GM12878 (cell line): ENCODE measurements at regions not wholly inside any gene's neighbourhood (a gene's known extent, or its start where the extent isn't known, plus 50 kb on each side); places are given as distances from the start of the nearest gene placed in this dataset.

Experiments used
- ATAC-seq: fragments of 200-7000 bp; cut with Tn5 transposase; 3 replicates; pipeline ENCODE4 v1.9.1; 2020; ENCODE audit warnings: mild to moderate bottlenecking, moderate library complexity
- BruUV-seq: library from RNA; stranded (reverse); fragments of 400-500 nt; replicated peaks from 2 replicates; lab custom pipeline; 2021; lab: Mats Ljungman, UMichigan
- CTCF ChIA-PET: fragments of 300-600 bp; sonication (Branson Sonifier 250); formaldehyde crosslinking; extraction: SDS; loops from one replicate; lab custom pipeline; 2021; ENCODE audit warnings: inconsistent platforms; lab: Yijun Ruan, JAX
- POLR2A ChIA-PET: fragments of 350-600 bp; formaldehyde crosslinking; extraction: SDS; loops from one replicate; lab custom pipeline; 2021; ENCODE audit warnings: inconsistent platforms; lab: Charles Lee
- RAD21 ChIA-PET: fragments of 300-600 bp; sonication (Branson Sonifier 250); formaldehyde crosslinking; loops from one replicate; lab custom pipeline; 2023; ENCODE audit warnings: antibody characterized with exemption; ENCODE audit not compliant: unreplicated experiment; lab: Charles Lee
- SMC1A ChIA-PET: fragments of 300-600 bp; sonication (Branson Sonifier 250); formaldehyde crosslinking; loops from one replicate; lab custom pipeline; 2023; ENCODE audit not compliant: unreplicated experiment, uncharacterized antibody; lab: Charles Lee
- DNase-seq: peaks from one replicate; pipeline ENCODE4 v3.0.0-alpha.2; 2011; ENCODE audit warnings: low read depth, low spot score
- FAIRE-seq: peaks from 3 replicates; lab custom pipeline; 2011; peaks lifted over from hg19 to GRCh38; lab: Jason Lieb, UNC
- H2AFZ ChIP-seq: 2 replicates; pipeline ENCODE4 v1.6.0; 2011; ENCODE audit warnings: low read depth, low read length, control low read depth; ENCODE audit not compliant: control insufficient read depth
- H3K27ac ChIP-seq: 2 replicates; pipeline ENCODE4 v1.5.1; 2011; ENCODE audit warnings: control low read depth; ENCODE audit not compliant: control insufficient read depth, insufficient read depth
- H3K27me3 ChIP-seq, 2 experiments: replicated peaks in 1 of 2; 2 replicates each; pipeline versions ENCODE4 v1.6.0 to v1.6.1; 2011; ENCODE audit warnings: low read length in 1 of 2; ENCODE audit not compliant: control insufficient read depth in 2 of 2, insufficient read depth in 2 of 2
- H3K36me3 ChIP-seq, 2 experiments: 2 replicates each; pipeline ENCODE4 v1.5.1; 2011; ENCODE audit warnings: low read length in 1 of 2; ENCODE audit not compliant: control insufficient read depth in 2 of 2, insufficient read depth in 2 of 2
- H3K4me1 ChIP-seq: 2 replicates; pipeline ENCODE4 v1.6.1; 2011; ENCODE audit warnings: mild to moderate bottlenecking, low read length, moderate library complexity, mixed read lengths; ENCODE audit not compliant: control insufficient read depth, insufficient read depth
- H3K4me2 ChIP-seq: 2 replicates; pipeline ENCODE4 v1.6.0; 2011; ENCODE audit warnings: control low read depth; ENCODE audit not compliant: control insufficient read depth, insufficient read depth
- H3K4me3 ChIP-seq: fragments of 200-600 bp; sonication (generic); 2 replicates; pipeline ENCODE4 v1.5.1; 2016
- H3K79me2 ChIP-seq: 2 replicates; pipeline ENCODE4 v1.6.0; 2011; ENCODE audit warnings: low read length; ENCODE audit not compliant: control insufficient read depth, insufficient read depth
- H3K9ac ChIP-seq: 2 replicates; pipeline ENCODE4 v1.8.0; 2011; ENCODE audit warnings: low read length, control low read depth, mixed read lengths; ENCODE audit not compliant: control insufficient read depth, insufficient read depth
- H3K9me3 ChIP-seq: replicated peaks from 3 replicates; pipeline ENCODE4 v1.5.1; 2011; ENCODE audit warnings: mild to moderate bottlenecking, low read length; ENCODE audit not compliant: control insufficient read depth, insufficient read depth
- H4K20me1 ChIP-seq: 2 replicates; pipeline ENCODE4 v1.6.0; 2011; ENCODE audit not compliant: control insufficient read depth, insufficient read depth
- ATF7 ChIP-seq: fragments of 450-650 bp; IDR thresholded peaks from 2 replicates; pipeline ENCODE4 v1.6.1; 2016; ENCODE audit warnings: low read depth, mild to moderate bottlenecking
- CBX3 ChIP-seq: fragments of 200-600 bp; sonication (generic); IDR thresholded peaks from 2 replicates; pipeline ENCODE4 v1.6.1; 2016; ENCODE audit warnings: low read depth, borderline replicate concordance
- CEBPB ChIP-seq, 2 experiments: fragments of 150-350 bp in 1 of 2; IDR thresholded peaks; 2 replicates each; pipeline ENCODE4 v1.6.1; 2012 to 2014; ENCODE audit warnings: low read depth in 2 of 2, low read length in 2 of 2, borderline replicate concordance in 1 of 2, inconsistent platforms in 1 of 2
- PAX5 ChIP-seq: IDR thresholded peaks from 2 replicates; pipeline ENCODE4 v1.6.1; 2011; ENCODE audit warnings: low read depth, low read length, borderline replicate concordance
- ZNF207 ChIP-seq: fragments of 450-650 bp; IDR thresholded peaks from 2 replicates; pipeline ENCODE4 v1.6.1; 2014; ENCODE audit warnings: antibody characterized with exemption, mild to moderate bottlenecking, borderline replicate concordance
- in situ Hi-C: fragments of 300-500 bp; cut with MboI; formaldehyde crosslinking; loops from 9 replicates; pipeline ENCODE4 v1.14.3; 2018; ENCODE audit warnings: mixed read lengths
- intact Hi-C: fragments of 100-400 bp; cut with micrococcal nuclease; formaldehyde crosslinking; loops from one replicate; pipeline ENCODE4 v1.14.2; 2022; ENCODE audit not compliant: unreplicated experiment
- TF ChIP-seq, protein P1 (sequence below): fragments of 450-650 bp; IDR thresholded peaks from 2 replicates; pipeline ENCODE4 v1.6.1; 2016; ENCODE audit warnings: mild to moderate bottlenecking

- CTCF ChIA-PET, result no interaction called here
- in situ Hi-C loops (no loop called here), intact Hi-C loops (no loop called here)
- Histone ChIP-seq H3K4me3 (no peak overlapping the region), H3K79me2 (no peaks in the 10 kb centered on the region), H3K36me3 (no peaks in the 10 kb centered on the region), H3K27ac (no peak overlapping the region), H3K4me1 (no peaks in the 10 kb centered on the region), H4K20me1 (no peaks in the 10 kb centered on the region), H3K9ac (no peak overlapping the region), H3K4me2 (no peak overlapping the region), H2AFZ (no peak overlapping the region), H3K9me3 (no peaks in the 10 kb centered on the region), H3K27me3 (no peaks in the 10 kb centered on the region)
- DNase-seq, result no peak
- ATAC-seq, result no peak
- RAD21 ChIA-PET, result no interaction called here
- SMC1A ChIA-PET, result no interaction called here
- FAIRE-seq, result no peak
- no TSS peak for BruUV-seq
- POLR2A ChIA-PET, result no interaction called here
- TF ChIP-seq, protein P1, sequence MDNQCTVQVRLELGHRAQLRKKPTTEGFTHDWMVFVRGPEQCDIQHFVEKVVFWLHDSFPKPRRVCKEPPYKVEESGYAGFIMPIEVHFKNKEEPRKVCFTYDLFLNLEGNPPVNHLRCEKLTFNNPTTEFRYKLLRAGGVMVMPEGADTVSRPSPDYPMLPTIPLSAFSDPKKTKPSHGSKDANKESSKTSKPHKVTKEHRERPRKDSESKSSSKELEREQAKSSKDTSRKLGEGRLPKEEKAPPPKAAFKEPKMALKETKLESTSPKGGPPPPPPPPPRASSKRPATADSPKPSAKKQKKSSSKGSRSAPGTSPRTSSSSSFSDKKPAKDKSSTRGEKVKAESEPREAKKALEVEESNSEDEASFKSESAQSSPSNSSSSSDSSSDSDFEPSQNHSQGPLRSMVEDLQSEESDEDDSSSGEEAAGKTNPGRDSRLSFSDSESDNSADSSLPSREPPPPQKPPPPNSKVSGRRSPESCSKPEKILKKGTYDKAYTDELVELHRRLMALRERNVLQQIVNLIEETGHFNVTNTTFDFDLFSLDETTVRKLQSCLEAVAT, result no peak
- TF ChIP-seq ZNF207, result no peak
- no peak for TF ChIP-seq CEBPB (IDR thresholded peaks at IDR 0.05; ENCODE audit: borderline replicate concordance in 1 of 2, low read depth in 2 of 2, low read length in 2 of 2)
- no peak for TF ChIP-seq PAX5
- no peak for TF ChIP-seq CBX3
These were observed 624.9 kb upstream of the HS3ST1 start for GRCh38 chr4:12053556-12053955.

DNA sequence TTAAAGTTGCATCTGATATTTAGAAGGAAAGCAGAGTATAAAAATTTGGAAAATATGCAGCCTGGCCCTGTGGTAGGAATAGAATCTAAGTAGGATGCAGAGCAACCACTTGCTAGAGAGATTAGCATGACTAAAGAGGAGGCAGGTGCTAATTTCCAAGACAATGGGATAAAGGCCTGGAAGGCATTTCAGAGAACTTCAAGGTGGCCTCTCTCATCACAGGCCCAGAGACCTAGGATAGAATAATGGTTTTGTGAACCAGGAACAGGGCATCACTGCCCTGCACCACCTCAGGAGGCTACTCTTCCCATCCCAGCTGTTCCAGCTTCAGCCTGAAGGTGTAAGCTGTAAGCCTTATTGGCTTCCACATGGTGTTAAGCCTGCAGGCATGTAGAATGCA, 621.7 kb upstream of the HS3ST1 start:
- H3K9me3 ChIP-seq, result no peaks in the 10 kb centered on the region
- H3K79me2 ChIP-seq, result no peaks in the 10 kb centered on the region
- ChIA-PET CTCF (no interaction called here), RAD21 (no interaction called here), POLR2A (no interaction called here), SMC1A (no interaction called here)
- FAIRE-seq (no peak), ATAC-seq (no peak), DNase-seq (no peak)
- H3K27ac ChIP-seq, result no peak overlapping the region
- intact Hi-C loops, result no loop called here
- H3K4me1 ChIP-seq, result no peaks in the 10 kb centered on the region
- TF ChIP-seq ATF7, result no peak
- H3K4me3 ChIP-seq, result no peak overlapping the region
- H3K4me2 ChIP-seq, result no peak overlapping the region
- no peaks in the 10 kb centered on the region for H4K20me1 ChIP-seq
- BruUV-seq, result no TSS peak
- H2AFZ ChIP-seq, result no peak overlapping the region
- no peak overlapping the region for H3K9ac ChIP-seq
- H3K36me3 ChIP-seq, result no peaks in the 10 kb centered on the region
- H3K27me3 ChIP-seq, result no peaks in the 10 kb centered on the region
- in situ Hi-C loops, result no loop called here
